ENCODE measurements at regions not wholly inside any gene's neighbourhood (a gene's known extent, or its start where the extent isn't known, plus 50 kb on each side); places are given as distances from the start of the nearest gene placed in this dataset.

DNA sequence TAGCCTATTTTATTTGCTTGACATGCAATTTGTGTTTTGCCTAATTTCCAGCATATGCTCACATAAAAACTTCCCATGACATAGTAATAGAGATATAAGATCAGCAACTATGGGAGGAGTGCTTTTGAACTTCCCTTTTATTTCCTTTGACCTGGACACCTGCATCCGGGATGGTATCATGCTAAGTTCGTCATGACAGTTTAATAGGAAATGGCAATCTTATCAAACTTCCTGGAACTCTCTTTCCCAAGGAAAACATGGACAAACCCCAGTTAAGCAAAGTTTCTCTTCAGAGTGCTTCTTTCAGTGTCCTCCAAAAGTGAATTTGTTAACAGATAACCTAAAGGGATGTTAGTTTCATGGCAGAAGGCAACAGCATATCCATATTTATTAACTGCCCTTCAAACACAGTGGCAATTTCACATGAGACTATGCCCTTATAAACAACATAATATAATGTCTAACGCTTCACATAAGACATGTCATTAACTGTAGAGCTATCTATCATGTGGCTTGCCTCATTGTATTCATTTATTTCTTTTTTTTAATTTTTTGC lies 474.7 kb upstream of the SEMA3A start:
- TF ChIP-seq, protein P1, sequence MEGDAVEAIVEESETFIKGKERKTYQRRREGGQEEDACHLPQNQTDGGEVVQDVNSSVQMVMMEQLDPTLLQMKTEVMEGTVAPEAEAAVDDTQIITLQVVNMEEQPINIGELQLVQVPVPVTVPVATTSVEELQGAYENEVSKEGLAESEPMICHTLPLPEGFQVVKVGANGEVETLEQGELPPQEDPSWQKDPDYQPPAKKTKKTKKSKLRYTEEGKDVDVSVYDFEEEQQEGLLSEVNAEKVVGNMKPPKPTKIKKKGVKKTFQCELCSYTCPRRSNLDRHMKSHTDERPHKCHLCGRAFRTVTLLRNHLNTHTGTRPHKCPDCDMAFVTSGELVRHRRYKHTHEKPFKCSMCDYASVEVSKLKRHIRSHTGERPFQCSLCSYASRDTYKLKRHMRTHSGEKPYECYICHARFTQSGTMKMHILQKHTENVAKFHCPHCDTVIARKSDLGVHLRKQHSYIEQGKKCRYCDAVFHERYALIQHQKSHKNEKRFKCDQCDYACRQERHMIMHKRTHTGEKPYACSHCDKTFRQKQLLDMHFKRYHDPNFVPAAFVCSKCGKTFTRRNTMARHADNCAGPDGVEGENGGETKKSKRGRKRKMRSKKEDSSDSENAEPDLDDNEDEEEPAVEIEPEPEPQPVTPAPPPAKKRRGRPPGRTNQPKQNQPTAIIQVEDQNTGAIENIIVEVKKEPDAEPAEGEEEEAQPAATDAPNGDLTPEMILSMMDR (conservative IDR thresholded peaks at IDR 0.05; ENCODE audit: low read length), result no peak
- TF ChIP-seq EZH2phosphoT487 (IDR thresholded peaks at IDR 0.05; ENCODE audit: borderline replicate concordance, low read depth, low read length), result no peak
